ENCODE measurements at regions not wholly inside any gene's neighbourhood (a gene's known extent, or its start where the extent isn't known, plus 50 kb on each side); places are given as distances from the start of the nearest gene placed in this dataset.

DNA sequence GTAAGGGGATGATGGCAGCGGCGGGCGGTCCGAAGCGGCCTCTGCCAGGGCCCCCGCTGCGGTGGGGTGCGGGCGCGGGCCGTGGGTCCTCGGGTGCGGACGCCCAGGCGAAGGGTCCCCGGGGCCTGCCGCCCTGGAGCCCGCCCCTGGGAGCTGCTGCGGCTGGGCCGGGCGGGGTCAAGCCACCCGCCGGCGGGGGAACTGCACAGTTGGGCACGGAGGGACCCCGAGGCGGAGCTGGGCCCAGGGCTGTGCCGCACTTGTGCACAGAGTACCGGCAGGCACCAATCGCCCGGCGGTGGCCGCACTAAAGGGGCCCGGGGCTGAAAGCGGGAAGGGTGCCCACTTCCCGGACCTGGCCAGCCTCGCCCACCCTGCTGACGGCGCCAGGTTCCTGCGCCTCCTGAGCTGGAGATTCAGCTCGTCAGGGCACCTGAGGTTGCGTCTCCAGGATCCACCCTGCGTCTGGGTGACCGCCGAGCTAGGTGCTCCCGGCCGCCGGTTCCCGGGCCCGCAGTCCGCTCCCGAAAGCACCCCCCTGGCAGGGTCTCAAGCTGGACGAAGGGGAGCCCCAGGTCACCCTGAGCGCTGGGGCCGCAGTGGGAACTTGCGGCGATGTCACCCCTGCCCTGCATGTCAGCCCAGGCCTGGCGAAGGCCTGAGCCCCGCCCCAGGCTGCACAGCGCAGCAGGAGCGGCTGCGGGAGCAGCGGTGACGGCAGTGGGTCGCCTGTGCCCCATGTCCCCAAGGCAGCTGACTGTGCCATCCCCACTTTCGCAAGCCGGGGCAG is 56.7 kb upstream of the ETV3 start:
- ATAC-seq (no peak), DNase-seq (ENCODE audit: low read depth, low spot score) (no peak)
- H3K9me3 ChIP-seq (ENCODE audit: control insufficient read depth in 1 of 2, insufficient read depth in 1 of 2, low read depth in 1 of 2, low read length in 2 of 2): no peaks in the 10 kb centered on the region
- ChIA-PET RAD21 (ENCODE audit: low non-redundant PET in 1 of 2, low total read pairs in 2 of 2, uncharacterized antibody in 2 of 2, unreplicated experiment in 2 of 2) (no interaction called here), POLR2A (no interaction called here), CTCF (no interaction called here)
- TF ChIP-seq ZFX (IDR thresholded peaks at IDR 0.05) (no peak), JUND (IDR thresholded peaks at IDR 0.05) (no peak), EZH2 (IDR thresholded peaks at IDR 0.05) (no peak), EGR1 (IDR thresholded peaks at IDR 0.05; ENCODE audit: low read depth) (no peak), POLR2A (IDR thresholded peaks at IDR 0.05; ENCODE audit: borderline replicate concordance, extremely low read depth, insufficient read depth, insufficient read length) (no peak), FOSL1 (IDR thresholded peaks at IDR 0.05; ENCODE audit: low read depth) (no peak), SP1 (IDR thresholded peaks at IDR 0.05; ENCODE audit: low read depth) (no peak), ELF1 (IDR thresholded peaks at IDR 0.05; ENCODE audit: borderline replicate concordance, low read depth) (no peak), TCF7L2 (IDR thresholded peaks at IDR 0.05; ENCODE audit: borderline replicate concordance, extremely low read depth, insufficient read depth, insufficient read length) (no peak), CBX3 (IDR thresholded peaks at IDR 0.05; ENCODE audit: low read depth) (no peak), RAD21 (IDR thresholded peaks at IDR 0.05; ENCODE audit: low read depth) (no peak)
- TF ChIP-seq, protein P1, sequence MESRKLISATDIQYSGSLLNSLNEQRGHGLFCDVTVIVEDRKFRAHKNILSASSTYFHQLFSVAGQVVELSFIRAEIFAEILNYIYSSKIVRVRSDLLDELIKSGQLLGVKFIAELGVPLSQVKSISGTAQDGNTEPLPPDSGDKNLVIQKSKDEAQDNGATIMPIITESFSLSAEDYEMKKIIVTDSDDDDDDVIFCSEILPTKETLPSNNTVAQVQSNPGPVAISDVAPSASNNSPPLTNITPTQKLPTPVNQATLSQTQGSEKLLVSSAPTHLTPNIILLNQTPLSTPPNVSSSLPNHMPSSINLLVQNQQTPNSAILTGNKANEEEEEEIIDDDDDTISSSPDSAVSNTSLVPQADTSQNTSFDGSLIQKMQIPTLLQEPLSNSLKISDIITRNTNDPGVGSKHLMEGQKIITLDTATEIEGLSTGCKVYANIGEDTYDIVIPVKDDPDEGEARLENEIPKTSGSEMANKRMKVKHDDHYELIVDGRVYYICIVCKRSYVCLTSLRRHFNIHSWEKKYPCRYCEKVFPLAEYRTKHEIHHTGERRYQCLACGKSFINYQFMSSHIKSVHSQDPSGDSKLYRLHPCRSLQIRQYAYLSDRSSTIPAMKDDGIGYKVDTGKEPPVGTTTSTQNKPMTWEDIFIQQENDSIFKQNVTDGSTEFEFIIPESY (IDR thresholded peaks at IDR 0.05; ENCODE audit: extremely low read depth, insufficient replicate concordance, low read length): no peak
- TF ChIP-seq, protein P2, sequence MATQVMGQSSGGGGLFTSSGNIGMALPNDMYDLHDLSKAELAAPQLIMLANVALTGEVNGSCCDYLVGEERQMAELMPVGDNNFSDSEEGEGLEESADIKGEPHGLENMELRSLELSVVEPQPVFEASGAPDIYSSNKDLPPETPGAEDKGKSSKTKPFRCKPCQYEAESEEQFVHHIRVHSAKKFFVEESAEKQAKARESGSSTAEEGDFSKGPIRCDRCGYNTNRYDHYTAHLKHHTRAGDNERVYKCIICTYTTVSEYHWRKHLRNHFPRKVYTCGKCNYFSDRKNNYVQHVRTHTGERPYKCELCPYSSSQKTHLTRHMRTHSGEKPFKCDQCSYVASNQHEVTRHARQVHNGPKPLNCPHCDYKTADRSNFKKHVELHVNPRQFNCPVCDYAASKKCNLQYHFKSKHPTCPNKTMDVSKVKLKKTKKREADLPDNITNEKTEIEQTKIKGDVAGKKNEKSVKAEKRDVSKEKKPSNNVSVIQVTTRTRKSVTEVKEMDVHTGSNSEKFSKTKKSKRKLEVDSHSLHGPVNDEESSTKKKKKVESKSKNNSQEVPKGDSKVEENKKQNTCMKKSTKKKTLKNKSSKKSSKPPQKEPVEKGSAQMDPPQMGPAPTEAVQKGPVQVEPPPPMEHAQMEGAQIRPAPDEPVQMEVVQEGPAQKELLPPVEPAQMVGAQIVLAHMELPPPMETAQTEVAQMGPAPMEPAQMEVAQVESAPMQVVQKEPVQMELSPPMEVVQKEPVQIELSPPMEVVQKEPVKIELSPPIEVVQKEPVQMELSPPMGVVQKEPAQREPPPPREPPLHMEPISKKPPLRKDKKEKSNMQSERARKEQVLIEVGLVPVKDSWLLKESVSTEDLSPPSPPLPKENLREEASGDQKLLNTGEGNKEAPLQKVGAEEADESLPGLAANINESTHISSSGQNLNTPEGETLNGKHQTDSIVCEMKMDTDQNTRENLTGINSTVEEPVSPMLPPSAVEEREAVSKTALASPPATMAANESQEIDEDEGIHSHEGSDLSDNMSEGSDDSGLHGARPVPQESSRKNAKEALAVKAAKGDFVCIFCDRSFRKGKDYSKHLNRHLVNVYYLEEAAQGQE (IDR thresholded peaks at IDR 0.05; ENCODE audit: low read depth): no peak
- TF ChIP-seq, protein P3, sequence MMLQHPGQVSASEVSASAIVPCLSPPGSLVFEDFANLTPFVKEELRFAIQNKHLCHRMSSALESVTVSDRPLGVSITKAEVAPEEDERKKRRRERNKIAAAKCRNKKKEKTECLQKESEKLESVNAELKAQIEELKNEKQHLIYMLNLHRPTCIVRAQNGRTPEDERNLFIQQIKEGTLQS (IDR thresholded peaks at IDR 0.05): no peak
- intact Hi-C loops (cut with micrococcal nuclease): loop anchor here (5.0 to 10.0 kb wide), 3 partner anchors 182 to 930 kb away; a partner anchor contains a TSS
- H3K27me3 ChIP-seq (ENCODE audit: insufficient read depth, low read length): no peaks in the 10 kb centered on the region
- H3K9me2 ChIP-seq (ENCODE audit: insufficient read depth): no peaks in the 10 kb centered on the region
- H3K79me2 ChIP-seq (ENCODE audit: insufficient read depth, low read length): no peaks in the 10 kb centered on the region
- no TSS peak for BruUV-seq (replicated peaks)
- H3K27ac ChIP-seq (ENCODE audit: low read depth, low read length): no peak overlapping the region
- H3K4me1 ChIP-seq (ENCODE audit: control insufficient read depth in 1 of 2, insufficient read depth in 2 of 2, low read length in 2 of 2): peaks cover 0 to 5% of the 10 kb centered on the region in 2 experiments; a peak in 1 of 4 replicates
- H3K4me3 ChIP-seq (replicated peaks in 1 of 2; ENCODE audit: low read depth in 1 of 2, low read length in 2 of 2): no peak overlapping the region
- H3K36me3 ChIP-seq (ENCODE audit: control insufficient read depth in 1 of 2, insufficient read depth in 2 of 2, low read length in 2 of 2): no peaks in the 10 kb centered on the region
- H3K9ac ChIP-seq (ENCODE audit: low read length): no peak overlapping the region
- no peak overlapping the region for H2AFZ ChIP-seq (ENCODE audit: low read depth, low read length, poor library complexity, severe bottlenecking)
- H4K20me1 ChIP-seq (ENCODE audit: insufficient read depth): no peaks in the 10 kb centered on the region
- H3K4me2 ChIP-seq (ENCODE audit: low read length): no peak overlapping the region
